ELR (cell line): ENCODE measurements at regions not wholly inside any gene's neighbourhood (a gene's known extent, or its start where the extent isn't known, plus 50 kb on each side); places are given as distances from the start of the nearest gene placed in this dataset.
A peak's percentile ranks its signal among the peaks of the same experiment; 100 is the strongest.

Experiments used
- DNase-seq: peaks from one replicate; pipeline ENCODE4 v3.0.0-alpha.2; 2015; ENCODE audit warnings: low read depth

GRCh38 chr5:145708169-145708568 lies 127.0 kb downstream of the PRELID2 start:
- DNase-seq: no peak

DNA sequence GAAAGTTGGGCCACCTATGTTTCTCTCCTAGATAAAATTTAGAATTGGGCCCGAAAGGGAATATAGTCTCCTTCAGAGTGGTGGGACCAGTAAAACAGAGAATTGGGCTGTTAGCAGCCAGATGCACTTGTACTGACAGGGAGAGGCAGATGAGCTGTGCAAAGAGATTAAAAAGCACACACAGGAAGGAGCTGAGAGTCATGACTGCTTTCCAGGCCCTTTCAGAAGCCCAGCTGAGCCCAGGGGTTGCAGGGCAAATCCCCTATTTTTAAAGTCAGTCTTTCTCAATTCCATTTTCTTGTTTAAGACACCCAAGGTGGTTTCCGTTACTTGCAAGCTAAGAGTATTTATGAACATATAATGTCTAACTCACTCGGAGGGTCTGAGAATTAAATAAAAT lies 130.4 kb downstream of the PRELID2 start:
- no peak for DNase-seq

- no peak for DNase-seq
Observed at GRCh38 chr5:145703856-145704255, 131.3 kb downstream of the PRELID2 start.

DNA sequence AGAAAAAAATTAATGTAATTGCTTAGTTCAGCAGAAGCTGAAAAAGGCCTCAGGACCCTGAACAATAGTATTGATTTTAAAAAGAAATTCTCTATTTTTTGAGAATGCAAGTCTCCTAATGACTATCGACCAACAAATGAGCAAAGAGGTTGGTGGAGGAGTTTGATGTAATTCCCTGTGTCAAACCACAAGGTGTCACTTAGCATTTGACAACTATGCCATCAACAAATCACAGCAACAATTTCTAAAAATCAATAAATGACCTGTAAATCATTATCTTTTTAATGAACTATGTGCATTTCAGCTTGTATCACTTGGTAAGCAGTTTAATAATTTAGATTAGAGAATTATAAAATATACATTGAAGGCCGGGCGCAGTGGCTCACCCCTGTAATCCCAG lies 133.7 kb downstream of the PRELID2 start:
- DNase-seq: no peak

- no peak for DNase-seq
Observed at GRCh38 chr5:145699846-145700245, 135.3 kb downstream of the PRELID2 start.

DNA sequence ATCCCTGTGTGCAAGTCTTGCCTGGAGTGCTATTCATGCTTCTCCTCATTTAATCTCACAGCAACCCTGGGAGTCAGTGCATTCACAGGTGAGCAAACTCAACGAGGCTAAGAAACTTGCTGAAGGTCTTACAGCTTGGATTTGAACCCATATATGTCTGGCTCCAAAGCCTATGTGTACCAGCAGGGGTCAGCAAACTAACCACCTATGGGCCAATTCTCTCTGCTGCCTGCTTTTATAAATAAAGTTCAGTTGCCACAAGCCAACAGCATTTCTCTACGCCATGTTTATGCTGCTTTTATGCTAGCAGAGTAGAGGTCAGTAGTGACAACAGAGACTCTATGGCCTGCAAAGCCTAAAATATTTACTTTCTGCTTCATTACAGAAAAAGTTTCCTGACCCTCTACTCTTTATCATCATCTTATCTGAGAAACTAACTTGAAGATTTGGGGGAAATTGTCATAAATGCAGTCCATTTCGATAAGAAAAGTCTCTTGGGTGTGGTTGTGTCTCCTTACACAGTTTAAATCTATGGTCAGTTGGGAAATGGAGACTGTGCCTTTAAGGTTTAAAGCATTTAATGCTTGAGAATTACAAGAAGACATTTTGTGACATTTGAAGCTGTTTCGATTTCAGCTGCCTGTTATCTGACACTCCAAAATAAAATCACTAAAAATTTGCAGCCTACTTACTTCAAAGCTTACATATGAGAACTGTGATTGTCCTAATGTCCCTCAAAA lies 137.7 kb downstream of the PRELID2 start:
- peak; percentile 69 for DNase-seq

- no peak for DNase-seq
Observed at GRCh38 chr5:145689235-145689634, 145.9 kb downstream of the PRELID2 start.

DNA sequence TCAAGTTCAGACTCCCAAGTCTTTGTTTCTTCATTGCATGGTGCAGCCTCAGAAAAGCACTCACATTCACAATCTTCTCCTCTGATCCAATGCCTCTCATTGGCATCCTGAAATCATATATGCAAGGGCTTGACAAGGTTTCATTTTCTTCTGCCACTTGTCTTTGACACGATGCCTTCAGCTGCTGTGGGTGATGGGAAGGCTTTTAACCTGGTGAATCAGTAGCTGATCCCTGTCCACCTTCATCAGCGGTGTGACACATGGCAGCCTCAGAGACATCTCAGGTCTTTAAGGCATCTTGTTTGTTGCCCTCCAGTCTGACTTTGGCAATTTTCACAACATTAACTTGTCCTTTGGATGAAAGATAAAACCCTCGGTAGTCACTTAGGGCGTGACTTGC lies 147.2 kb downstream of the PRELID2 start:
- no peak for DNase-seq

DNA sequence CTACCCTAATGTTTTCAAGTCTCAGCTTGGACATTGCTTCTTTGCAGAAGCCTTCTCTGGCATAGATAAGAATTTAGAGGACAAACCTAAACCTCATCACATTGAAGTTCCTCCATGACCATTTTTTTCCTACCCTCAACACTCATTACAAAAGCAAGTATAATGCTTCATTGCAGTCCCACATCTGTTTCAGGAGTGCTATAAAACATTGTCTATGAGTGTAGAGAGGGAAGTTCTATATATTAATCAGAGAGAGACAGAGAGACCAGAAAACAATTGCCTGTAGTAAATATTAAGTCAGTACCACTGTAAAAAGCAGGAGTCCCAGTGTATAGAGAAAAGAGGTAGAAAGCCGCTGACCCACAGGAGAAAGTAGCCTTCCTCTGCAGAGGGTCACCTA lies 149.7 kb downstream of the PRELID2 start:
- DNase-seq: no peak

DNA sequence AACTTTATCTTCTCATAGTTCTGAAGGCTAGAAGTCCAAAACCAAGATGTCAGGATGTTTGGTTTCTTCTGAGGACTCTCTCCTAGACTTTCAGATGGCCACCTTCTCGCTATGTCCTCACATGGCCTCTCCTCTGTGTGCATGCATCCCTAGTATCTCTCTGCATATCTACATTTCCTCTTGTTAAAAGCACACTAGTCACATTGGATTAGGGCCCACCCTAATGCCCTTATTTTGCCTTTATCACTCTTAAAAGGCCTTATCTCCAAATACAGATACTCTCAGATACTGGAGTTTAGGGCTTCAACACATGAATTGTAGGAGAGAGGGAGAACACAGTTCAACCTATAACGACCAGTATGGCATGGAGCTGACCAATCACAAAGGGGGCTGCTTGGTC lies 151.7 kb downstream of the PRELID2 start:
- DNase-seq: no peak

- DNase-seq: no peak
Observed at GRCh38 chr5:145682197-145682899, 152.8 kb downstream of the PRELID2 start.

GRCh38 chr5:145681686-145682085 lies 153.5 kb downstream of the PRELID2 start:
- peak; percentile 86 for DNase-seq

DNA sequence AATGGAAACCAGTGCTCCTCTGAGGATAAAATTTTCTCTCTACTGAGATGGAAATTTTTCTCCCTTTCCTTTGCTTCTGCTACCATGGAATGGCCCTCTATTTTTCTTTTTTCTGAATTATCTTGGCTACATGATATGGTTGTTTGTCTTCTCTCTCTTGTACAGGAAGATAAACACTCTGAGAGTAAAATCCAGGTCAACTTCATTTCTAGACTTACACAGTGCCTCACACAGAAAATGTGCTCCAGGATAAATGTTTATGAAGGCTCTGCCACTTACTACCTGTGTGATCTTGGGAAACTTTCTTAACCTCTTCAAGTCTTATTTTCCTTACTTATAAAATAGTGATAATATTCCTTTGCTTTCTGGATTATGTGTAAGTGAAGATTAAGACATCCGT lies 153.9 kb downstream of the PRELID2 start:
- DNase-seq: no peak

DNA sequence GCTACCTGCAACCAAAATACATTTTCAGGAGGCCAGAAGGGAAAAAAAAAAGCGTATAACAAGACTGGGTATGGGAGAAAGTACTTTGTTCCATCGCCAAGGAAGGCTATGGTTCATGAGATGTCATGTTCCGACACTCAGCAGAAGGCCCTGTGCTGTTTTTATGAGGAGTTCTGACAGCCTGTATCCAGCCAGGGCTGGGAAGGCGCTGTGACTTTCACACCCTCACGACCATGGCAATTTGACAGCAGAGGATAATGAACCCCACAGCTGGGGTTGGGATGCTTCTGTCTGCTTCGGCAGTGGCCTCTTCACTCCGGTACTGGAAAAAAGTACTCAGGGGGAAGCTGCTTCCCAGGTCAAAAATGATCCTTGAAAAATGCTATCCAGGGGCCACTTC lies 154.4 kb downstream of the PRELID2 start:
- no peak for DNase-seq

DNA sequence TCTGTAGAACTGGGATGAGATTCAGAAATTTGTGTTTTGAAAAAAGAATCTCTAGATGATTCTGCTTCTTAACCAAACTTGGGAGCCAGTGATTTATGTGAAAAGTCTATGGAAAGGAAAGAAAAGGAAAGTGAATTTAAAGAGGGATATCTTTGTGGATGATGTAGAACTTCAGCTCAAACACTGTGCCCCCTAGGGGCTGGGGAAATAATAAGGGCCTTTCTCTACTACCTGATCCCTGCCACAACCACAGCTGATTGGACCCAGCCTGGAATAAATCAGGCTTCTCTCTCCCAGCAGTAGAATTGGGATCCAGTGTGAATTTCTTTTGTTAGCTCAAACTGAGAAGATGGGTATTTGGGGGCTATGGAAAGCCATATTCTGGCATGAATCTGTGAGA lies 155.0 kb downstream of the PRELID2 start:
- peak; percentile 13 for DNase-seq

DNA sequence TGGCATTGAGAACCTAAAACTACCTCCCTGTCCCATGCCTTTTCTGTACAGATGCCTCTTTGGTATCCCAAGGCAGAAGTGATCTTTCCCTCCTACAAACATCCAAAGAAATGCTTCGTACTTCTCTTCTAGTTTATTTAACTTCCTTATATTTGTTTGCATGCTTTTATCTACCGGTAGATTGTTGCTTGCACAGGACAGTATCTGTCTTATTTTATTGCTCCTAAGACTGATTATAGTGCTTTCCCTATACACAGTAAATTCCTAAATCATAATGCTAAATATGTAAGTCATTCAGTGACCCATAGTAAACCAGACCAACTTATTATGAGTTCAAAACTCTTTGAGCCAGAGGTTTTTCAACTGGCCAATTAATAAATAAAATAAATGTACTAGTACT lies 156.9 kb downstream of the PRELID2 start:
- DNase-seq: no peak

DNA sequence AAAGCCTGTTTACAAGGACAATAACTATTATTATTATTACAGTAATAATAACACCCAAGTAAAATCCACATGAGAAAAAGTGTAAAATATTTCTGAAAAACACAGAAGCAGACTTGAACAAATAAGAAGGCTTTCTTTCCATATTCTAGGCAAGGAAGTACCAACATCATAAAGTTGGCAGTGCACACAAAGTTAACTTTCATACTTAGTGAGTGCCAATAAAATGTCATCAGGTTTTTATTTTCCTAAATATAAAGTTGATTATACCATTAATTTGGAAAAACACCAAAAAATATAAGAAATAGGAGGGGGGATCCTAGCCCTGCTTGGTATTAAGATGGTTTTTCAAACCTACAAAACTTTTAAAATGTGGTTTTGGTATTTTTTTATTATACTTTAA lies 161.4 kb downstream of the PRELID2 start:
- DNase-seq: no peak

DNA sequence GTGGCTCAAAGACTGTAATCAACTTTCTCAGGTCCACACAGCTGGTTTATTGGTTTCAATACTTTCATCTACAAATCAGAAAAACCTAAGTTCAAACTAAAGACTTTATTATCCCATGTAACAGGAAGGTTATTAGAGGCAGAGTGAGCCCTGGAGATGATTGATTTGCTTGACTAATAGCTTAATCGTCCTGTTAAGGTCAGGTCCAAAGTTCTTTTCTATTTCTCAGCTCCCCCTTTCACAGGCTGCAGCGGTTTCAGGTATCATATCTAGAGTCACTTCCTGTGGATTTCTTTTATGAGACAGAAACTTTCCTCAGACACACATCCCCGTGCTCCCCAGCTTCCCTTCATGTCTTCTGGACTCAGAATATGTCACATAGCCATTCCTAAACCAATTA lies 166.4 kb downstream of the PRELID2 start:
- no peak for DNase-seq

GRCh38 chr5:145667742-145668141 lies 167.4 kb downstream of the PRELID2 start:
- DNase-seq: no peak

DNA sequence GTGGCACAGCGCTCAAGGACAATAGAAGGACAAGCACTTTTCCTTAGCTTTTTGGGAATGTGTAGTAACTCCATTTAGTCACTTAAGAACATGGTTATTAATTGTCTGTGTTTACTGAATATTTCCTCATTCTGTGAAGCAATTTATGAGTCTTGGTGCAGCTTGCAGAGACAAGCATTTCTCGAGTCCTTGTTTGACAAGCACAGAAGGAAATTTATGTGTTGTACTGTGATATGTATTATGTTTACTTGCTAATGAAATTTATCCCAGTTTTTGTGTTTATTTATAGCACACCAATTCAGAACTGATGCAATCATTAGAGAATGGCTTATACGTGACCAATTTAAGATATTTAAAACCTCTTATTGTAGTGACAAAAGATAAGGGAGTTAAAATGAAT lies 168.6 kb downstream of the PRELID2 start:
- no peak for DNase-seq

- DNase-seq: no peak
Observed at GRCh38 chr5:145661737-145662485, 173.2 kb downstream of the PRELID2 start.

- DNase-seq: no peak
Observed at GRCh38 chr5:145660897-145661640, 174.1 kb downstream of the PRELID2 start.
